ENCODE measurements at regions not wholly inside any gene's neighbourhood (a gene's known extent, or its start where the extent isn't known, plus 50 kb on each side); places are given as distances from the start of the nearest gene placed in this dataset.
"Not testable (repeated sequence)": the region's sequence is repeated elsewhere in the genome, so short reads cannot be mapped to it uniquely, and the experiment has no call there.

GRCh38 chr13:63741029-63741813, 2325.6 kb upstream of the PCDH20 start:
- Histone ChIP-seq H3K27ac (ENCODE audit: low read length) (no peak overlapping the region), H3K9me3 (ENCODE audit: control insufficient read depth, insufficient read depth, low read length) (no peaks in the 10 kb centered on the region), H3K4me1 (ENCODE audit: control insufficient read depth, insufficient read depth, low read length) (no peaks in the 10 kb centered on the region), H3K27me3 (ENCODE audit: control insufficient read depth, insufficient read depth, low read length) (no peaks in the 10 kb centered on the region), H3K4me3 (ENCODE audit: low read length) (no peak overlapping the region), H3K36me3 (ENCODE audit: control insufficient read depth, insufficient read depth, low read length) (no peaks in the 10 kb centered on the region)
- WGBS (ENCODE audit: insufficient coverage, insufficient read length) = no CpG with 5 or more reads among the region's 36 CpGs
- DNase-seq (ENCODE audit: low read depth, low spot score) = no peak

- H3K4me1 ChIP-seq (ENCODE audit: control insufficient read depth, insufficient read depth, low read length); H3K36me3 ChIP-seq (ENCODE audit: control insufficient read depth, insufficient read depth, low read length); H3K27me3 ChIP-seq (ENCODE audit: control insufficient read depth, insufficient read depth, low read length); H3K27ac ChIP-seq (ENCODE audit: low read length); H3K9me3 ChIP-seq (ENCODE audit: control insufficient read depth, insufficient read depth, low read length); H3K4me3 ChIP-seq (ENCODE audit: low read length); DNase-seq (ENCODE audit: low read depth, low spot score): not testable (repeated sequence)
- no CpG with 5 or more reads among the region's 23 CpGs for WGBS (ENCODE audit: insufficient coverage, insufficient read length)
Measured at GRCh38 chr13:63739112-63739735, 2323.6 kb upstream of the PCDH20 start.

- Histone ChIP-seq H3K27ac (ENCODE audit: low read length) (no peak overlapping the region), H3K27me3 (ENCODE audit: control insufficient read depth, insufficient read depth, low read length) (no peaks in the 10 kb centered on the region), H3K4me1 (ENCODE audit: control insufficient read depth, insufficient read depth, low read length) (no peaks in the 10 kb centered on the region), H3K36me3 (ENCODE audit: control insufficient read depth, insufficient read depth, low read length) (no peaks in the 10 kb centered on the region), H3K4me3 (ENCODE audit: low read length) (no peak overlapping the region), H3K9me3 (ENCODE audit: control insufficient read depth, insufficient read depth, low read length) (no peaks in the 10 kb centered on the region)
- no peak for DNase-seq (ENCODE audit: low read depth, low spot score)
- WGBS (ENCODE audit: insufficient coverage, insufficient read length) = no CpG with 5 or more reads among the region's 19 CpGs
Measured at GRCh38 chr13:63737418-63737817, 2321.8 kb upstream of the PCDH20 start.

GRCh38 chr13:63731896-63732295, 2316.2 kb upstream of the PCDH20 start:
- no CpG with 5 or more reads among the region's 3 CpGs for WGBS (ENCODE audit: insufficient coverage, insufficient read length)
- DNase-seq (ENCODE audit: low read depth, low spot score) = no peak
- no peaks in the 10 kb centered on the region for H3K27me3 ChIP-seq (ENCODE audit: control insufficient read depth, insufficient read depth, low read length)
- no peak overlapping the region for H3K27ac ChIP-seq (ENCODE audit: low read length)
- no peaks in the 10 kb centered on the region for H3K36me3 ChIP-seq (ENCODE audit: control insufficient read depth, insufficient read depth, low read length)
- no peak overlapping the region for H3K4me3 ChIP-seq (ENCODE audit: low read length)
- H3K4me1 ChIP-seq (ENCODE audit: control insufficient read depth, insufficient read depth, low read length) = no peaks in the 10 kb centered on the region
- no peaks in the 10 kb centered on the region for H3K9me3 ChIP-seq (ENCODE audit: control insufficient read depth, insufficient read depth, low read length)

GRCh38 chr13:63712159-63712558, 2296.5 kb upstream of the PCDH20 start:
- not testable (repeated sequence) for H3K9me3 ChIP-seq (ENCODE audit: control insufficient read depth, insufficient read depth, low read length); DNase-seq (ENCODE audit: low read depth, low spot score); H3K27ac ChIP-seq (ENCODE audit: low read length); H3K4me1 ChIP-seq (ENCODE audit: control insufficient read depth, insufficient read depth, low read length); H3K27me3 ChIP-seq (ENCODE audit: control insufficient read depth, insufficient read depth, low read length); H3K36me3 ChIP-seq (ENCODE audit: control insufficient read depth, insufficient read depth, low read length); H3K4me3 ChIP-seq (ENCODE audit: low read length)
- no CpG with 5 or more reads among the region's 2 CpGs for WGBS (ENCODE audit: insufficient coverage, insufficient read length)

GRCh38 chr13:63706751-63707150, 2291.1 kb upstream of the PCDH20 start:
- DNase-seq (ENCODE audit: low read depth, low spot score) = no peak
- H3K4me1 ChIP-seq (ENCODE audit: control insufficient read depth, insufficient read depth, low read length) = no peaks in the 10 kb centered on the region
- H3K27me3 ChIP-seq (ENCODE audit: control insufficient read depth, insufficient read depth, low read length) = no peaks in the 10 kb centered on the region
- no peak overlapping the region for H3K27ac ChIP-seq (ENCODE audit: low read length)
- H3K36me3 ChIP-seq (ENCODE audit: control insufficient read depth, insufficient read depth, low read length) = no peaks in the 10 kb centered on the region
- no peak overlapping the region for H3K4me3 ChIP-seq (ENCODE audit: low read length)
- no peaks in the 10 kb centered on the region for H3K9me3 ChIP-seq (ENCODE audit: control insufficient read depth, insufficient read depth, low read length)
- no CpG with 5 or more reads among the region's 2 CpGs for WGBS (ENCODE audit: insufficient coverage, insufficient read length)

GRCh38 chr13:63704521-63704920, 2288.9 kb upstream of the PCDH20 start:
- H3K4me1 ChIP-seq (ENCODE audit: control insufficient read depth, insufficient read depth, low read length) = no peaks in the 10 kb centered on the region
- no peaks in the 10 kb centered on the region for H3K27me3 ChIP-seq (ENCODE audit: control insufficient read depth, insufficient read depth, low read length)
- H3K36me3 ChIP-seq (ENCODE audit: control insufficient read depth, insufficient read depth, low read length) = no peaks in the 10 kb centered on the region
- no CpG with 5 or more reads among the region's 4 CpGs for WGBS (ENCODE audit: insufficient coverage, insufficient read length)
- DNase-seq (ENCODE audit: low read depth, low spot score) = no peak
- no peaks in the 10 kb centered on the region for H3K9me3 ChIP-seq (ENCODE audit: control insufficient read depth, insufficient read depth, low read length)
- H3K4me3 ChIP-seq (ENCODE audit: low read length) = no peak overlapping the region
- H3K27ac ChIP-seq (ENCODE audit: low read length) = no peak overlapping the region

- Histone ChIP-seq H3K27me3 (ENCODE audit: control insufficient read depth, insufficient read depth, low read length) (no peaks in the 10 kb centered on the region), H3K4me3 (ENCODE audit: low read length) (no peak overlapping the region), H3K36me3 (ENCODE audit: control insufficient read depth, insufficient read depth, low read length) (no peaks in the 10 kb centered on the region), H3K27ac (ENCODE audit: low read length) (no peak overlapping the region), H3K4me1 (ENCODE audit: control insufficient read depth, insufficient read depth, low read length) (no peaks in the 10 kb centered on the region), H3K9me3 (ENCODE audit: control insufficient read depth, insufficient read depth, low read length) (no peaks in the 10 kb centered on the region)
- DNase-seq (ENCODE audit: low read depth, low spot score) = no peak
- no CpG with 5 or more reads among the region's 3 CpGs for WGBS (ENCODE audit: insufficient coverage, insufficient read length)
Measured at GRCh38 chr13:63700350-63700749, 2284.7 kb upstream of the PCDH20 start.

GRCh38 chr13:63699948-63700347, 2284.3 kb upstream of the PCDH20 start:
- Histone ChIP-seq H3K4me3 (ENCODE audit: low read length) (no peak overlapping the region), H3K36me3 (ENCODE audit: control insufficient read depth, insufficient read depth, low read length) (no peaks in the 10 kb centered on the region), H3K9me3 (ENCODE audit: control insufficient read depth, insufficient read depth, low read length) (no peaks in the 10 kb centered on the region), H3K27me3 (ENCODE audit: control insufficient read depth, insufficient read depth, low read length) (no peaks in the 10 kb centered on the region), H3K4me1 (ENCODE audit: control insufficient read depth, insufficient read depth, low read length) (no peaks in the 10 kb centered on the region), H3K27ac (ENCODE audit: low read length) (no peak overlapping the region)
- no peak for DNase-seq (ENCODE audit: low read depth, low spot score)
- WGBS (ENCODE audit: insufficient coverage, insufficient read length) = no CpG with 5 or more reads among the region's 5 CpGs

GRCh38 chr13:63696055-63696454, 2280.4 kb upstream of the PCDH20 start:
- Histone ChIP-seq H3K9me3 (ENCODE audit: control insufficient read depth, insufficient read depth, low read length) (no peaks in the 10 kb centered on the region), H3K27me3 (ENCODE audit: control insufficient read depth, insufficient read depth, low read length) (no peaks in the 10 kb centered on the region), H3K4me1 (ENCODE audit: control insufficient read depth, insufficient read depth, low read length) (no peaks in the 10 kb centered on the region), H3K27ac (ENCODE audit: low read length) (no peak overlapping the region), H3K4me3 (ENCODE audit: low read length) (no peak overlapping the region), H3K36me3 (ENCODE audit: control insufficient read depth, insufficient read depth, low read length) (no peaks in the 10 kb centered on the region)
- no peak for DNase-seq (ENCODE audit: low read depth, low spot score)

GRCh38 chr13:63693696-63694095, 2278.0 kb upstream of the PCDH20 start:
- H3K36me3 ChIP-seq (ENCODE audit: control insufficient read depth, insufficient read depth, low read length) = no peaks in the 10 kb centered on the region
- no peaks in the 10 kb centered on the region for H3K27me3 ChIP-seq (ENCODE audit: control insufficient read depth, insufficient read depth, low read length)
- no peaks in the 10 kb centered on the region for H3K4me1 ChIP-seq (ENCODE audit: control insufficient read depth, insufficient read depth, low read length)
- no peak overlapping the region for H3K4me3 ChIP-seq (ENCODE audit: low read length)
- no CpG with 5 or more reads among the region's 15 CpGs for WGBS (ENCODE audit: insufficient coverage, insufficient read length)
- no peaks in the 10 kb centered on the region for H3K9me3 ChIP-seq (ENCODE audit: control insufficient read depth, insufficient read depth, low read length)
- DNase-seq (ENCODE audit: low read depth, low spot score) = no peak
- no peak overlapping the region for H3K27ac ChIP-seq (ENCODE audit: low read length)

Data from iPS DF 6.9 (cell line).